HEK293T (cell line): ENCODE measurements at regions not wholly inside any gene's neighbourhood (a gene's known extent, or its start where the extent isn't known, plus 50 kb on each side); places are given as distances from the start of the nearest gene placed in this dataset.

ENCODE experiments used
- CTCF ChIA-PET: fragments of 350-600 bp; formaldehyde crosslinking; extraction: SDS; loops from one replicate; lab custom pipeline; 2021; ENCODE audit warnings: antibody characterized with exemption, inconsistent platforms; lab: Yijun Ruan, JAX
- POLR2A ChIA-PET: fragments of 350-600 bp; formaldehyde crosslinking; extraction: SDS; loops from one replicate; lab custom pipeline; 2020; ENCODE audit warnings: antibody characterized with exemption, inconsistent platforms; lab: Yijun Ruan, JAX
- DNase-seq: peaks from one replicate; pipeline ENCODE4 v3.0.0; 2012; ENCODE audit warnings: mixed read lengths; ENCODE audit errors: extremely low spot score
- ARNT ChIP-seq: fragments of 450-650 bp; IDR thresholded peaks from 2 replicates; pipeline ENCODE4 v1.6.1; 2017; ENCODE audit warnings: mild to moderate bottlenecking
- BHLHE40 ChIP-seq: fragments of 450-650 bp; IDR thresholded peaks from 2 replicates; pipeline ENCODE4 v1.6.1; 2016; ENCODE audit warnings: mild to moderate bottlenecking, moderate library complexity, borderline replicate concordance
- CTBP1 ChIP-seq: fragments of 450-650 bp; IDR thresholded peaks from 2 replicates; pipeline ENCODE4 v1.6.1; 2016; ENCODE audit warnings: borderline replicate concordance
- ELF4 ChIP-seq: fragments of 450-650 bp; IDR thresholded peaks from 2 replicates; pipeline ENCODE4 v1.6.1; 2017; ENCODE audit warnings: antibody characterized with exemption
- FOXA1 ChIP-seq: fragments of 450-650 bp; IDR thresholded peaks from 2 replicates; pipeline ENCODE4 v1.6.1; 2016; ENCODE audit warnings: mild to moderate bottlenecking
- FOXK2 ChIP-seq: fragments of 450-650 bp; IDR thresholded peaks from 2 replicates; pipeline ENCODE4 v1.6.1; 2016; ENCODE audit warnings: mild to moderate bottlenecking
- FOXM1 ChIP-seq: fragments of 450-650 bp; IDR thresholded peaks from 2 replicates; pipeline ENCODE4 v1.6.1; 2017; ENCODE audit warnings: mild to moderate bottlenecking, borderline replicate concordance
- HDGF ChIP-seq: fragments of 450-650 bp; IDR thresholded peaks from 2 replicates; pipeline ENCODE4 v1.6.1; 2017; ENCODE audit warnings: antibody characterized with exemption, borderline replicate concordance
- L3MBTL2 ChIP-seq: fragments of 450-650 bp; conservative IDR thresholded peaks from 2 replicates; pipeline ENCODE4 v1.6.1; 2016; ENCODE audit warnings: mild to moderate bottlenecking
- LEF1 ChIP-seq: fragments of 450-650 bp; IDR thresholded peaks from 2 replicates; pipeline ENCODE4 v1.6.1; 2017; ENCODE audit warnings: mild to moderate bottlenecking, borderline replicate concordance
- NFRKB ChIP-seq: fragments of 450-650 bp; IDR thresholded peaks from 2 replicates; pipeline ENCODE4 v1.6.1; 2016; ENCODE audit warnings: mild to moderate bottlenecking, moderate library complexity
- PKNOX1 ChIP-seq: fragments of 450-650 bp; IDR thresholded peaks from 2 replicates; pipeline ENCODE4 v1.6.1; 2016
- SP1 ChIP-seq: fragments of 450-650 bp; IDR thresholded peaks from 2 replicates; pipeline ENCODE4 v1.6.1; 2017
- SUZ12 ChIP-seq: fragments of 450-650 bp; IDR thresholded peaks from 2 replicates; pipeline ENCODE4 v1.6.1; 2016; ENCODE audit warnings: mild to moderate bottlenecking
- TARDBP ChIP-seq: fragments of 450-650 bp; IDR thresholded peaks from 2 replicates; pipeline ENCODE4 v1.6.1; 2016
- ZNF384 ChIP-seq: fragments of 450-650 bp; IDR thresholded peaks from 2 replicates; pipeline ENCODE4 v1.6.1; 2016

DNA sequence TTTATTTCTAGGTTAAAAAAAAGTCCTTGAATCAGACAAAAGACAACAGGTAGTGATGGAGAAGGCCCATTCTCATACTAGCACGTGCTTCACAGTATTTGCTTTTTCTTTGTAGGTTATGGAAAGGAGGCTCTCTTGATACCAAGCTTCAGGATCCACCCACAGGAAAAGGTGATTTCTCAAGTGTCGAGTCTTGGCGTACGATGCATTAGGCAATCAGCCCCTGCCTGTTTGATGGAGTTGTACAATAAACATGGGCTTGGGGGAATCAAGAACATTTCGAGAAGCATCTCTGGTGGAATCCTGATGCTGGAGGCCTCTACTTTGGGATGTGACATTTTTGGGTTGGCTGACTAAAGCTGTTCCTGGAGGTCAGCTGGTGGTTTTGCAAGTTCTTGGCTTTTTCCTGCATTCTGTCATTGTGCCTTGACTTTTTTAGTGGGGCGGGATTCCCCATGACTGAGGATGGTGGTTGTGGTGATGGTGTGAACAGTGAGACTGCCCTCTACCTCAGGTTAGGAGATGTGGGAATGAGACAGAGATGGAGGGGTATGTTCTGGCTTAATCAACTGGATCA, 231.5 kb upstream of the SPRED2 start:
- no peak for TF ChIP-seq PKNOX1
- TF ChIP-seq FOXK2: no peak
- TF ChIP-seq ELF4: no peak
- TF ChIP-seq SUZ12: no peak
- TF ChIP-seq FOXM1: no peak
- no peak for TF ChIP-seq ARNT
- no peak for TF ChIP-seq ZNF384
- no peak for TF ChIP-seq BHLHE40
- TF ChIP-seq CTBP1: no peak
- TF ChIP-seq FOXA1: no peak
- no peak for TF ChIP-seq NFRKB
- no peak for TF ChIP-seq HDGF
- TF ChIP-seq L3MBTL2: no peak
- TF ChIP-seq LEF1: no peak
- no peak for TF ChIP-seq TARDBP
- DNase-seq: no peak
- CTCF ChIA-PET: no interaction called here
- POLR2A ChIA-PET: no interaction called here

DNA sequence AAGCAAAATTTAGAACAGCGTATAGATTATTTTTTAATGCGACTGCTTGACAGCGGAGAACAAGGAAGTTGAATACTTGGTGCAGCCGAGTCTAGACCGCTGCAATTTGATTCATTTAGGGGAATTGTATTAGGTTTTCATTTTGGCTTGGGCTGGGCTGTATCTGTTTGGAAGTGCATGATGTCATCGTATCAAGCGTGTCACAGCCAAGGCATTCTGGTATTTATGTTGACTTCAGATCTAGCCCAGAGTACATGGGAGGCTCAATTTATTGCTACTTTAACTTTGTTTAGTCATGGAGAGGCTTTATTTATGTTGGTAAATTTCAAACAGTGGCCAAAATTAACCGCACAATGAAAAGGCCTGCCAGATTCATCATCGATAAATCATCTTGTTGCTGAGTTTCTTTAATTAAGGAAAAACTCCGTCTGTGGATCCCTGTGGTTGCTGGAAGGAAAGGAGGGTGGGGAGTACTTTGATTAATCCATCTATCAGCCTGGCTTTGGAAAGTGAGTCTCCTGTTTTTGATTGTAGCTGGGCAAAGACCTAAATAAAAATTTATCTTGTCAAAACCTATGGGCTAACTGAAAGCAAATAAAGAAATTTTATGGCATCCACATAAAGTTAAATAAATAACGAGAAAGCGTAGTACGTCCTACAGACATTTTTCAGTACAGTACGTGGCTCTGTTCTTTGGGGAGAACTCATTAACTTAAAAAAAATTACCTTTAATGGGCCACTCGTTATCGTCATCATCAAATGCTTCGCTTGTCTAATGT, 230.4 kb upstream of the SPRED2 start:
- DNase-seq: peak; percentile 62
- ChIA-PET POLR2A (interaction anchor here (1.4 kb wide), 1 partner anchor 771 kb away, joined by 5 read pairs; no protein-coding TSS in a partner anchor), CTCF (no interaction called here)
- TF ChIP-seq BHLHE40 (no peak), ELF4 (no peak), NFRKB (no peak), LEF1 (no peak; the same call in 1 of the 2 replicates), FOXK2 (no peak), SP1 (no peak), PKNOX1 (peak; percentile 94), CTBP1 (peak; percentile 70), ARNT (peak; percentile 38; the same call in 1 of the 2 replicates), SUZ12 (no peak), TARDBP (no peak)

DNA sequence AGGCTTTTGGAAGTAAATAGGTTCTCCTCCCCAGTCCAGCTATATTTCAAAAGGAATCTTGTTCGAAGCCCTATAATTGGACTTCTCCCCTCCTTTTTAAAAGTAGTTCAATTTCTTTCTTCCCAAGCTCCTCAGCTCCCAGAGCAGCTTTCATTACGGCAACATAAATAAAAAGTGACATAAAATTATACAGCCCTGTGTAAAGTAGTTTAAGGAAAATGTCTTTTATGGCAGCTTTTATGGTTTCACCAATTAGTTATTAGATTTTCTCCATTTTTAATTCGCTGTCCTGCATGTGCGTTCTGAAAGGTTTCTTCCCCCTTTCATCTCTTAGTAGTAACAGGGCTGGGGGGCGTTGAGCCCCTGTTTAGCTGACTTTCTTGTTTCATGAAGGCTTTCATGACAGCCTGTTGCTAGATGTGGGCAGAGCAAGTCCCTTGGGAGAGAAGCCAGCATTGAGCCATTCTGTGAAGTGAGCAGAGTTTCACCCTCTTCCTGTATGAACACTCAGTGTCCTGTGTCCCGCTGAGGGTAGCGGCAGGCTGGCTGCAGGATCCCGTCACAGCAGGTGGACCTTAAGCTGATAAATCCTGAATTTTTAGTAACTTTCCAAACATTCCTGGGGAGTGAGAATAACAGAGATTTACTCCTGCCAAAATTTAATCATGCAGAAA, 229.7 kb upstream of the SPRED2 start:
- POLR2A ChIA-PET: interaction anchor here (1.4 kb wide), 1 partner anchor 772 kb away, joined by 5 read pairs; no protein-coding TSS in a partner anchor
- peak; percentile 59 for DNase-seq
- CTCF ChIA-PET: no interaction called here
- TF ChIP-seq PKNOX1: peak; percentile 59; the same call in 1 of the 2 replicates
- TF ChIP-seq FOXM1: no peak

GRCh38 chr2:65660340-65660739, 227.9 kb upstream of the SPRED2 start:
- DNase-seq: no peak
- CTCF ChIA-PET: no interaction called here
- TF ChIP-seq ZNF384 (no peak), SP1 (no peak), FOXM1 (no peak), PKNOX1 (peak; percentile 71)
- POLR2A ChIA-PET: interaction anchor here (1.1 kb wide), 1 partner anchor 773 kb away, joined by 3 read pairs; no protein-coding TSS in a partner anchor

- TF ChIP-seq SP1 (no peak), FOXM1 (no peak), CTBP1 (no peak), PKNOX1 (no peak), ARNT (no peak), BHLHE40 (no peak), HDGF (no peak), ELF4 (no peak), FOXK2 (no peak), TARDBP (no peak), NFRKB (no peak), ZNF384 (no peak), SUZ12 (no peak), L3MBTL2 (no peak)
- DNase-seq: no peak
- ChIA-PET CTCF (no interaction called here), POLR2A (no interaction called here)
Observed at GRCh38 chr2:65658881-65659280, 226.5 kb upstream of the SPRED2 start.
